ENCODE measurements at regions not wholly inside any gene's neighbourhood (a gene's known extent, or its start where the extent isn't known, plus 50 kb on each side); places are given as distances from the start of the nearest gene placed in this dataset.

DNA sequence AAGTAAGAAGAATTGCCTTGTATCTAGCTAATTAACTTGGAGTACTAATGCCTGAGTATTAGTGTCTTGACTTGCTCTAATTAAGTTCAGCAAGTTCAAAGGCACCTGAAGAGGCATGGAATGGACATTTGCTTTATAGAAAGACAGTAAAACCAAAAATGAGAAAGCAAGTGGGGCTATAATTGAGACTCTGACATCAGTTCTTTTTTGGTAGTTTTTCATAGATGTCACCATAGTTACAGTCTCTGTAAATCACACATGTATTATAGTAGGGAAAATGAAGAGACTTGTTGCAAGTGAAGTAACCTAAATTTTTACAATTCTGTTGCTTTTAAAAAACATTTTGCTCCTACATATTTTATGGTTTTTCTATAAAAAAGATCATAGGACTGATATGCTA lies 178.0 kb downstream of the HIPK3 start:
- ChIA-PET POLR2A (no interaction called here), CTCF (ENCODE audit: low intra/inter-chr PET ratio) (no interaction called here)
- TF ChIP-seq ZNF445 (CRISPR knock-in tag; IDR thresholded peaks at IDR 0.05; ENCODE audit: low read depth) (no peak), NFIX (CRISPR knock-in tag; IDR thresholded peaks at IDR 0.05; ENCODE audit: low read depth) (no peak), MTA3 (IDR thresholded peaks at IDR 0.05; ENCODE audit: borderline replicate concordance) (no peak), BDP1 (IDR thresholded peaks at IDR 0.05; ENCODE audit: insufficient read depth, insufficient read length) (no peak), ZNF239 (CRISPR knock-in tag; IDR thresholded peaks at IDR 0.05) (no peak), POLR3A (IDR thresholded peaks at IDR 0.05; ENCODE audit: borderline replicate concordance, extremely low read depth, insufficient read depth, insufficient read length) (no peak), HDAC6 (IDR thresholded peaks at IDR 0.05; ENCODE audit: low read depth, low read length) (no peak), ZFP91 (CRISPR knock-in tag; IDR thresholded peaks at IDR 0.05) (no peak), OTX1 (CRISPR knock-in tag; IDR thresholded peaks at IDR 0.05) (no peak), HNRNPK (IDR thresholded peaks at IDR 0.05; ENCODE audit: low read depth, low read length, poor library complexity, severe bottlenecking) (no peak), ZNF57 (CRISPR knock-in tag; IDR thresholded peaks at IDR 0.05) (no peak), E2F4 (CRISPR knock-in tag; IDR thresholded peaks at IDR 0.05; ENCODE audit: low read depth) (no peak)
- TF ChIP-seq, protein P1, sequence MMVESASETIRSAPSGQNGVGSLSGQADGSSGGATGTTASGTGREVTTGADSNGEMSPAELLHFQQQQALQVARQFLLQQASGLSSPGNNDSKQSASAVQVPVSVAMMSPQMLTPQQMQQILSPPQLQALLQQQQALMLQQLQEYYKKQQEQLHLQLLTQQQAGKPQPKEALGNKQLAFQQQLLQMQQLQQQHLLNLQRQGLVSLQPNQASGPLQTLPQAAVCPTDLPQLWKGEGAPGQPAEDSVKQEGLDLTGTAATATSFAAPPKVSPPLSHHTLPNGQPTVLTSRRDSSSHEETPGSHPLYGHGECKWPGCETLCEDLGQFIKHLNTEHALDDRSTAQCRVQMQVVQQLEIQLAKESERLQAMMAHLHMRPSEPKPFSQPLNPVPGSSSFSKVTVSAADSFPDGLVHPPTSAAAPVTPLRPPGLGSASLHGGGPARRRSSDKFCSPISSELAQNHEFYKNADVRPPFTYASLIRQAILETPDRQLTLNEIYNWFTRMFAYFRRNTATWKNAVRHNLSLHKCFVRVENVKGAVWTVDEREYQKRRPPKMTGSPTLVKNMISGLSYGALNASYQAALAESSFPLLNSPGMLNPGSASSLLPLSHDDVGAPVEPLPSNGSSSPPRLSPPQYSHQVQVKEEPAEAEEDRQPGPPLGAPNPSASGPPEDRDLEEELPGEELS (CRISPR knock-in tag; IDR thresholded peaks at IDR 0.05; ENCODE audit: borderline replicate concordance), result no peak
- TF ChIP-seq, protein P2, sequence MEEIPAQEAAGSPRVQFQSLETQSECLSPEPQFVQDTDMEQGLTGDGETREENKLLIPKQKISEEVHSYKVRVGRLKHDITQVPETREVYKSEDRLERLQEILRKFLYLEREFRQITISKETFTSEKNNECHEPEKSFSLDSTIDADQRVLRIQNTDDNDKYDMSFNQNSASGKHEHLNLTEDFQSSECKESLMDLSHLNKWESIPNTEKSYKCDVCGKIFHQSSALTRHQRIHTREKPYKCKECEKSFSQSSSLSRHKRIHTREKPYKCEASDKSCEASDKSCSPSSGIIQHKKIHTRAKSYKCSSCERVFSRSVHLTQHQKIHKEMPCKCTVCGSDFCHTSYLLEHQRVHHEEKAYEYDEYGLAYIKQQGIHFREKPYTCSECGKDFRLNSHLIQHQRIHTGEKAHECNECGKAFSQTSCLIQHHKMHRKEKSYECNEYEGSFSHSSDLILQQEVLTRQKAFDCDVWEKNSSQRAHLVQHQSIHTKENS (CRISPR knock-in tag; IDR thresholded peaks at IDR 0.05), result no peak
- Histone ChIP-seq H3K27ac (ENCODE audit: extremely low read depth, low read depth, low read length) (no peak overlapping the region), H3K4me2 (ENCODE audit: insufficient read depth, low read length) (no peak overlapping the region), H3K79me2 (ENCODE audit: control insufficient read depth, insufficient read depth, low read length) (no peaks in the 10 kb centered on the region), H3K9me3 (replicated peaks; ENCODE audit: control insufficient read depth, insufficient read depth, low read depth, low read length) (no peaks in the 10 kb centered on the region), H3K9me1 (ENCODE audit: control insufficient read depth, insufficient read depth, low read length) (no peaks in the 10 kb centered on the region), H3K27me3 (ENCODE audit: control insufficient read depth in 2 of 2, insufficient read depth in 2 of 2, low read length in 2 of 2) (peaks cover 0 to 6% of the 10 kb centered on the region in 2 experiments; a peak in 1 of 5 replicates), H3K4me1 (replicated peaks in 1 of 2; ENCODE audit: control insufficient read depth in 2 of 2, insufficient read depth in 2 of 2, low read length in 2 of 2) (peaks cover 0 to 4% of the 10 kb centered on the region in 2 experiments; a peak in 1 of 5 replicates), H4K20me1 (replicated peaks; ENCODE audit: control insufficient read depth, insufficient read depth, low read length) (no peaks in the 10 kb centered on the region), H3K9ac (ENCODE audit: insufficient read depth in 1 of 2, low read depth in 2 of 2, low read length in 2 of 2) (no peak overlapping the region), H2AFZ (ENCODE audit: low read depth, low read length) (no peak overlapping the region), H3K36me3 (ENCODE audit: control insufficient read depth, insufficient read depth, low read length) (no peaks in the 10 kb centered on the region), H3K4me3 (no peak overlapping the region)
- BruUV-seq (replicated peaks), result no TSS peak
- FAIRE-seq (no peak), DNase-seq (ENCODE audit: extremely low read depth in 1 of 4, low spot score in 3 of 4) (no peak), ATAC-seq (no peak)
- intact Hi-C loops (cut with micrococcal nuclease) (no loop called here), in situ Hi-C loops (cut with MboI) (no loop called here)

Data from K562 (cell line).